SKM-1 treated with dmso at 0.1 percent for 144 hours (cell line): ENCODE measurements at regions not wholly inside any gene's neighbourhood (a gene's known extent, or its start where the extent isn't known, plus 50 kb on each side); places are given as distances from the start of the nearest gene placed in this dataset.

Experiments
- DNase-seq: peaks from one replicate; lab custom pipeline; 2025; ENCODE audit not compliant: unreplicated experiment; lab: John Stamatoyannopoulos, UW

DNA sequence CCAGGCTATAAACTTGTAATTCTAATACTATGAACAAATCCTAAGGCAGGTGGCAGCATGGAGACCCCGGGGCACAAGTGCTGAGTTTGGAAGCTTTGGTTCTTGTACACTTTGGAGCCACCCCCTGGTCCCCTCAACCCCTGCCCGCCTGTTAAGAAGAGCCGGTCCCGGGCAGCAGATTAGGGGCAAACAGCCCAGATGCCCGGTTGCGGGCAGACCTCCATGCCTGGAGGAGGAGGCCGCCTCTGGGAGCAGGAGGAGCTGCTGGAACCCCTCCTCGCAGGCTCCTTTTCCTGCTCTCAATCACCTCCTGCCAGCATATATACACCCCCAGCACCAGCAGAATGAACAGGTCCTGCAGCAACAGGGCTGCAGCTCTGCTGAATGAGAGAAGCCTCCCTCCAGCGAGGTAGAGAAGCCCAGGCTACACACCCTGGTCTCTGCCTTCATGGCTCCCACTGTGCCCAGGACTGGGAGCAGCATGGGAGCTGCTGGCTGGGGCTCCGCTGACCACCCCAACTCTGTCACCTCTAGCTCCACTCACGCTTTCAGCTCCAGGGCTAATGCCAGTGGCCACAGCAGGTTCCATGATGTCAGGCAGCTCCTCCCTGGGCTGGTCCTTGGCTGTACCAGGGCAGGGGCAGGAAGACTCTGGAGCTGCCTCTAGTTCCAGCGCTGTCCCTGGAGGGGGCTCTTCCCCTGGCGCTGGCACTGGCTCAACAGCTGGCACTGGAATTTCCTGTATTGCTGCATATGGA lies 1713.5 kb upstream of the ACO1 start:
- no peak for DNase-seq

- no peak for DNase-seq
These were observed 1711.3 kb upstream of the ACO1 start for GRCh38 chr9:30673132-30673531.

DNA sequence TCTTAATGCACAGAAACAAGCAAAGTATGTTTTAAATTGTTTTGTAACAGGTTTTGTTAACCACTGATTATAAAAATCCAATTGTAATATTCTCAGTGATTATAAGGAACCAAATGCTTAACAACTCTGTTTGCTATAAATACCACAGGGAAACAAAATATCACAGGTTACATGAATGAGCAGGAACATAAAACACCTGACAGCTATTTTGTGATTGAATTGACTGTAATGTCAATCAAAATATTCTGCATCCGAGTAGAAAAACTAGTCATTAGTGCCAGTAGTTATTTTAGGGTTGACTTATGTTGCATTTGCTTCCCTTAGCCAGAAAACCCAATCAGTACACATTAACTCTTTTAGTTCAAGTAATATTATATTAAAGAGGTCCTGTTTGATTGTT lies 1707.8 kb upstream of the ACO1 start:
- DNase-seq, result no peak

- DNase-seq, result no peak
These were observed 1707.2 kb upstream of the ACO1 start for GRCh38 chr9:30677221-30677620.

DNA sequence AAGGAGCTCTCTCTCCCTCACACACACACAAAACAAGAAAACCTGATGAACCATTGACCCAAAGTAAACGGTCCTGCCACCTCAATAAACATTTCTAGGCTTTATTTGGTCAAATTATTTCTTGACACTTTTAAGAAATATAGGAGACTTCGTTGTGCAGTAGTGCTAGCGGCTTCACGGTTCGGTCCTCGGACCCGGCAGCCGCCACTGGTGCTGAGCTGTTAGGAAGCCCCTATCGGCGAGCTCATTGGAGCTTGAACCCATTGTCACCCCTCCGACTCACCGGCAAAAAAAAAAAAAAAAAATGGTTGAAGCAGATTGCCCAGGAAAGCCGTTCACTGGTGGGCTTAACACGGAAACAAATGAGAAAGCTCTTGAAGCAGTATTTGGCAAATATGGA lies 1695.6 kb upstream of the ACO1 start:
- DNase-seq, result no peak

GRCh38 chr9:30697958-30698357 lies 1686.5 kb upstream of the ACO1 start:
- no peak for DNase-seq

DNA sequence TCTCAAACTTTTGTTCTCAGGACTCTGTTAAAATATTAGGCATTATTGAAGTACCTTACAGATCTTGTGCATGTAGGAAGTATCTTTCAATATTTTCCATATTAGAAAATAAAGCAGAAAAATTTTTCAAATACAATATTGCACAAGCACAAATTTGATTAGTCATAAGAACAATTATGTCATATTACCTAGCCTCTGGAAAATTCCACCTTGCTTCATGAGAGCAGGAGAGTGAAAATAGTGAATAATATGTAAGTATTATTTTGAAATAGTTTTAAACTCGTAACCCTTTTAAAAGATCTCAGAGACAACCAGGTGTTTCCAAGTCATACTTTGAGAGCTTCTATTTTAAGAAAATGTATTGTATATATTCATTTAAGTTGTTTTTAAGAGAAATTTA lies 1672.9 kb upstream of the ACO1 start:
- DNase-seq, result no peak

- DNase-seq, result no peak
These were observed 1671.2 kb upstream of the ACO1 start for GRCh38 chr9:30713243-30713642.

- DNase-seq, result no peak
These were observed 1670.1 kb upstream of the ACO1 start for GRCh38 chr9:30714389-30714788.

GRCh38 chr9:30718483-30718882 lies 1666.0 kb upstream of the ACO1 start:
- DNase-seq, result no peak

- no peak for DNase-seq
These were observed 1662.4 kb upstream of the ACO1 start for GRCh38 chr9:30722065-30722464.

- DNase-seq, result no peak
These were observed 1660.8 kb upstream of the ACO1 start for GRCh38 chr9:30723656-30724055.

DNA sequence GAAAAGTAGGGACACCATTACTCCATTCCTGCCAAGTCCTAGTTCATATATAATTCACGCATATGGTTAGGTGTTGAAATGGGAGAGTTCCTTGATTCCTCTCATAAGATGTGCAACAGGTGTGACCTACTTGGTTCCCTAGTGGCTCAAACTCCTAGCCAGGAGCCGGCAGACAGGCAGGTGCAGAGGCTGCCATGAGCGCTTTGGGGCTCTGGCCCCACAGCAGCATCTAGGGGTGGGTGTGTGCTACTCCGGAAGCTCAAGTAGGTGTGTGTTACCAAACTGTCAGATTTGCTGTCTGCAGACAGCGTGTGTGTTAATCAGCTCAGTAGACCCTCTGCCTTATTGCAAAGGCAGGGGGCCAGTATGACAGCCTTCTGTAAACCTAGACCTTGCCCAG lies 1652.4 kb upstream of the ACO1 start:
- no peak for DNase-seq

- DNase-seq, result no peak
These were observed 1639.6 kb upstream of the ACO1 start for GRCh38 chr9:30744871-30745270.

DNA sequence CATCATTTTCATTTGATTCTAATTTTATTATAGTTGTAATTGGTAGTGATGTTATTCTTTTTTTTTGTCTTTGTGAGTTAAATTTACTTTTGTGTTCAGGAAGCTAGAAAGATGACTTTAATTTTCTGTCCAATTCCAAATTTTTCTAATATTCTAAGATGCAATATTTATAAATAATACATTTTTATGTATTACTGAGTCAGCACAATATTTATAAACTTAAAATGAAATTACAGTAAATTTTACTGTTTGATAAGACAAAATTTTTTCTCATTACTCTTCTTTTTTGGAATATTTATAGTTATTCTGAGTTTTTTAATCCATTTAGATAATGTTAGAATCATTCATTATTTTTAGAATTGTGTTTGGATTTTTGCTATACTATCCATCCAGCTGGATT lies 1637.9 kb upstream of the ACO1 start:
- no peak for DNase-seq

GRCh38 chr9:30757723-30758122 lies 1626.7 kb upstream of the ACO1 start:
- DNase-seq, result no peak

- no peak for DNase-seq
These were observed 1625.6 kb upstream of the ACO1 start for GRCh38 chr9:30758726-30759446.

DNA sequence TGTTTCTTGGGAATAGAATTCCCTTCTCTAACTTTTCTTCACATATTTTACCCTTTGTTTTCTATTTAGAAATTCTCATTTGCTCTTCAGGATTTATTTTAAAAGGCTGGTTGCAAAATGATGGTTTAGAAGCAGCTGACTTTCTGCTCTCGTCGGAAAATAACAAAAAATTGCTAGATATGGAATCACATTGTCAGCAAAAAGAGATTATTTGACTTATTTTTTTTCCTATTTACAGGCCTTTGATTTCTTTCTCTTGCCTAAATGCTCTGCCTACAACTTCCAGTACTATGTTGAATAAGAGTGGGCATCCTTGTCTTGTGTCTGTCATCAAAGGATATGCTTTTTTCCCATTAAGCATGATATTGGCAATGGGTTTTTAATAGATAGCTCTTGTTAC lies 1619.1 kb upstream of the ACO1 start:
- DNase-seq, result no peak

DNA sequence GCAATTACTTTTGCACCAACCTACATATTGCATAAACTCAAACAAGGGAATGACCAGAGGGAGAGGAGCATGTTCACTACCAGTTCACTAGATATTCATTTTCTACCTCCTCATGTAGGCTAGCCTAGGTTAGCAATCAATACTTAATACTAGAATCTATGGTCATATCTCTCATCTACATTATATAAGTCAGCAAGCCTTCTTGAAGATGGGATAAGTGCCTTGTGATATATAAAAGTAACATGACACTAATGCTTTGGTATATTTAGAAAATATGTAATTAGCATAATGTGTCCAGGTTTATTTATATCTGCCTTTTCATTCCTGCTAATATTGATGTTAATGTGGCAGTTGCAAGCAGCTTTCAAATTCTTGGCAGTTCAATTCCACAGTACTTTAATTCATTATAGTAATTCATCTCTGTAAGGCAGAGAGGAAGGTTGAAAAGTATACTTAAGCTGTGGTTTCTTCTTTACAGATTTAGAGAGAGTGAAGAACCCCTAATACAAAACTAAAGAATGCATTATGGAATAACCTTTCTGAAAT lies 1613.2 kb upstream of the ACO1 start:
- DNase-seq, result no peak

DNA sequence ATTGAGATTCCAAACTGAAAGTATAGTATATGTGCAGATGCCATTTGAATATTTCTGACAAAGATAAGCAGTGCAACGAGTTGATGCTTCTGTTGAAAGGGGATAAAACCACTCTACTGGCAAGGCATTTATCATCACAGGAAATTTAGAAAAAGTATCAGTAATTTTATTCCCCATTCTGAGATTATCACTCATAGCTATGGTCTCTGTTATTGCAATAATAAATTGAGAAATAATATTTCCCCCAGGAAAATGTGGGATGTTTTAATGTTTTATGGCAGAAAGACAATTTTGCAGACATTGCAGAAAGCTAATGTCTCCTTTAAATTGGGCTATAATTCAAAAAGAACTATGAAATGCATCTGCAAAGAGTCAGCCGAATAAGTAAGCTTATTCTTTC lies 1612.7 kb upstream of the ACO1 start:
- DNase-seq, result no peak

DNA sequence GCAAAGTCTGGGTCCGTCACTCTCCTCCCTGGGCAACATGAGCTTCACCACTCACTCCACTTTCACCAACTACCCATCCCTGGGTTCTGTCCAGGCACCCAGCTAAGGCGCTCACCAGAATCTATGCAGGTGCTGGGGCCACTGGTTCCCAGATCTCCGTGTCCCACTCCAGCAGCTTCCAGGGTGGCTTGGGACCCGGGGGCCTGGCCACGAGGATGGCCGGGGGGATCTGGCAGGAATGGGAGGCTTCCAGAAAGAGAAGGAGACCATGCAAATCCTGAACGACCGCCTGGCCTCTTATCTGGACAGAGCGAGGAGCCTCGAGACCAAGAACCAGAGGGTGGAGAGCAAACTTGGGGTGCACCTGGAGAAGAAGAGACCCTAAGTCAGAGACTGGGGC lies 1611.0 kb upstream of the ACO1 start:
- no peak for DNase-seq

DNA sequence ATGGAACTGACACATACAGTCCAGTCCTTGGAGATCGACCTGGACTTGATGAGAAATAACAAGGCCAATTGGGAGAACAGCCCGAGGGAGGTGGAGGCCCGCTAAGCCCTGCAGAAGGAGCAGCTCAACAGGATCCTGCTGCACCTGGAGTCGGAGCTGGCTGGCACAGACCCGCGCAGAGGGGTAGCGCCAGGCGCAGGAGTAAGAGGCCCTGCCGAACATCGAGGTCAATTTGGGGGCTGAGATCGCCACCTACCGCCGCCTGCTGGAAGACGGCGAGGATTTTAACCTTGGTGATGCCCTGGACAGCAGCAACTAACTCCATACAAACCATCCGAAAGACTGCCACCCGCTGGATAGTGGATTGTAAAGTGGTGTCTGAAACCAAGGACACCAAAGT lies 1610.1 kb upstream of the ACO1 start:
- no peak for DNase-seq
